NCI-H345 (cell line): ENCODE measurements at regions not wholly inside any gene's neighbourhood (a gene's known extent, or its start where the extent isn't known, plus 50 kb on each side); places are given as distances from the start of the nearest gene placed in this dataset.

Experiments
- DNase-seq: peaks from one replicate; lab custom pipeline; 2025; lab: John Stamatoyannopoulos, UW

DNA sequence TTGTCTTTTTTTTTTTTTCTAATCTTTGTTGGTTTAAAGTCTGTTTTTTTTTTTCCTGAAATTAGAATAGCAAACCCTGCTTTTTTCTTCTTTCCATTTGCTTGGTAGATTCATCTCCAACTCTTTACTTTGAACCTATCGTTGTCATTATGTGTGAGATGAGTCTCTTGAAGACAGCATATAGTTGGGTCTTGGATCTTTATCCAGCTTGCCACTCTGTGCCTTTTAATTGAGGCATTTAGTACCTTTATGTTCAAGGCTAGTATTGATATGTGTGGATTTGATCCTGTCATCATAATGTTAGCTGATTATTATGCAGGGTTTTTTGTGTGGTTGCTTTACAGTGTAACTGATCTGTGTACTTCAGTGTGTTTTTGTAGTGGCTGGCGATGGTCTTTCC lies 383.8 kb downstream of the MAN2A1 start:
- DNase-seq: no peak

DNA sequence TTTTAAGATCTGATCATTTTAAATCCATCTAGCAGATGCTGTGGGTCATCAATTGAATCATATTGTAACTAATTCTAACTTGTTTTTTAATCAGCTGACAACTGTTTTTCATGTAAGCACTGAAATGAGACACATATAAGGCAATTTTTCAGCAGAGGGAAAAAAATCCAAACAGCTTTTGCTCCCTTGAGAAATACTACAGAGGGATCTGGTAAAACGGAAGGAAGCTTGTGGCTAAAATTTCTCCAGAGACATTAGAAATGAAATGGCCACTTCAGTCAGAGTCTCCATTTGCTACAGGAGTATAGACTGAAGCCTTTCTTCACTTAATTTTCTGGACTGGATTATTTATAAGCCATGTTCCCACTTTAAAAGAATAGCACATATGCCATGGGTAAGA lies 385.9 kb downstream of the MAN2A1 start:
- no peak for DNase-seq

DNA sequence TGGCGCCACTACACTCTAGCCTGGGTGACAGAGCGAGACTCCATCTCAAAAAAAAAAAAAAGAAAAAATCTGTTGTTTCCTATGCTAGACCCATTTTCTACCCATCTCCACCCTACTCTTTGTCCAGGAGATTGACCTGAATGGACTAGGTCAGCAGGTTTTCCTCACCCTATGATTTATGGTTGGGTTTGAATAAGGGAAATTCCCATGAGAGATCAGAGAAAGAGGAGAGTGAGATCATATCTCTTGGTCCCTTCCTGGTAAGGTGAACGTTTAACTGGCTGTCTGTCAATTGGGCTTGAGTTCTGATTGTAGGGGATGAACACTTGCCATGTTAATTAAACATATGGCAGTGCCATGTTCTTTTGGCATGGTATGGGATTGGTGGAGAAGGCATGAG lies 387.4 kb downstream of the MAN2A1 start:
- no peak for DNase-seq

DNA sequence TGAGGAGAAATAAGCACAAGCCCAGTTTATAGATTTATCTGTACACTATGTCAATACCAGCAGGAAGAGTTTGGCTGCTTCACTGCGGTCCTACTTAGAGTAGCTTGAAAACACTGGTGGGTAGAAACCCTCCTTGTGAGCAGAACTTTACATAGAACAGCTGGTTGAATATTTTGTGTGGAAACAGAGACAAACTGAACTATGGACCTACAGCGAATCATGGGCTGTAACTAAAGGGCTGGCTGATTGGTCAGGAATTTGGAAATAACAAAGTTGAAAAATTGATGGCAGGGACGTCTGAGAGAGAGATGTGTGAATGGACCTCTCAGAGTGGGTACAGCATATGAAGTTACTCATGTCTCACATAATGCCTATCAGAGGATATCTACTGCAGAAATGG lies 392.5 kb downstream of the MAN2A1 start:
- DNase-seq: no peak

DNA sequence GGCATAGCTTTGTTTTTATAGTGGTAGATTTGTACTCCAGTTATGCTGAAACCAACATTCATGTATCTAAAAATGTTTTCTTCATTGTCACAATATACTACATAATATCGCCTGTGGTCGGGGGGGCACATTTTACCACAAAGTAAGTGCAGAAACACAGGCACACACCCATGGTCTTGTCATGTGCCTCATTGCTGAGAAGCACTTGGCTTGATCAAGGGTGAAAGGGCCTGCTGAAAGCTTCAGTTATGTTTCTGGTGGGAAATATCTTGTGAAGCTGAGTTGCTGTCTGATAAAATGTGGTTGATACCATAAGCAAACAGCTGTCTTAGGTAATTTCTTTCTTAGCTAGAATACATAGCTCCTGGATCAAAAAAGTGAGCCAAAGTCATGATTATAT lies 393.1 kb downstream of the MAN2A1 start:
- DNase-seq: no peak

DNA sequence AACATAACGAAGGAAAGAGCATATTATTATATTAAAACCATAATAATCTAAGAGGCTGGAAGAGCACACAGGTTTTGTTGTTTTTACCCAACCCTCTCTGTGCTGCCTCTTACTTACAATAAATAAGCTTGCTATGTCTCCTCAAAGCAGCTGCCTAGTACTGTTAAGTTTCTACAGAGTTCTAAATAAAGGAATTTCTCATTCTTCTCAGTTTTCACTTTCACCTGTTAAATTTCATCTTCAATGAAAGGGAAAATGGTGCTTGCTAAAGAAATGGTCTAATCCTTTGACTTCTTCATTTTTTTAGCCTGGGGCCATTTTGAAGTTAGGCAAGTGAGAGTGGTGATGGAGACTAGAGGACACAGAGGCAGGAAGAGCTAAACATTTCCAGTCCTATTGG lies 396.1 kb downstream of the MAN2A1 start:
- no peak for DNase-seq

DNA sequence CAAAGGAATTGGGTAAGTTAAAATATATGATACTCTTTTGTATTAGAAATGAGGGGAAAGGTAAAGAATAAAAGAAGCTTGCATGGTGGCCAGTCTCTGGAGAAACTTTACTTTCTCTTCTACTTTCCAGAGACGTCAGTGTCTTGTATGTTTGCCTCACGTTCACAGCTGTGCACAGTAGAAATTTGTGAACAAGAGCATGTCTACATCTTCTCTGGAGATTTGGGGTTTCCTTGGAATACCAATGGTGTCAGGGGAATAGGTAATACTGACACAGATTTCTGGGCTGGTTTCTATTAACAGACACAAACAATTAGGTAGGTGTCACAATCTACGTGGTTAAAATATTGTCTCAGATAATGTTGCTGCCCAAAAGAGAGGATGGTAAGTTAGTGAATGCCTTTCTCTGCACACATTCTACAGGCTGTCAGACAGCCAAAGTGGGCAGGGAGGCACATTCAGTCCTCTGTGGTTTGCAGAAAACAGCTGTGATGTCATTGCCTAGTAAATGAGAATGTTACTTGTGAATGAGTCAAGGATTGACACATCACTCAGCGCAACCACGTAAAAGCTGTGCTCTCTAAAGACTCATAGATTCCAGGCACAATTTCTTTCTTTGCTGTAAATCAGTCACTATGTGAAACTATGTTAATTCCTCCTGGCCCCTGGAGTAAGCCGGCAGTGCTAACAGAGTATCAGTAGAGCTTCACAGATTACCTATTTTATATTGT lies 397.1 kb downstream of the MAN2A1 start:
- DNase-seq: no peak

DNA sequence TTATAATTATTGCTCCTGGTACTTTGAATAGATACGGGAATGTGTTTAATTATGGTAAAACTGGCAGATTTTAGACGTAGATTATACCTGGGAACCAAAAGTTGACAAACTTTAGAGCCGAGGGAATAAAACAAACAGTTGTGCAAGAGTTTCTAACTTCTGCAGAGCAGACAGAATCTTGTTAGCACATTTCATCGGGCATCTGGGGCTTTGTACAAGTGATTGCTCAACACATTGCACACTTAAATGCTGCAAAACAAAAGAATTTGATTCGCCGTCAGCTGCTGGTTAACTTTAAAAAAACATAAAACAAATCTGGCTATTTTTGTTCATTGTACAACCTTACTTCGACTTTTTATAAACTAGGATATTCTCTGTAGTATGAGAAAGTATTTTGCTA lies 398.1 kb downstream of the MAN2A1 start:
- no peak for DNase-seq

DNA sequence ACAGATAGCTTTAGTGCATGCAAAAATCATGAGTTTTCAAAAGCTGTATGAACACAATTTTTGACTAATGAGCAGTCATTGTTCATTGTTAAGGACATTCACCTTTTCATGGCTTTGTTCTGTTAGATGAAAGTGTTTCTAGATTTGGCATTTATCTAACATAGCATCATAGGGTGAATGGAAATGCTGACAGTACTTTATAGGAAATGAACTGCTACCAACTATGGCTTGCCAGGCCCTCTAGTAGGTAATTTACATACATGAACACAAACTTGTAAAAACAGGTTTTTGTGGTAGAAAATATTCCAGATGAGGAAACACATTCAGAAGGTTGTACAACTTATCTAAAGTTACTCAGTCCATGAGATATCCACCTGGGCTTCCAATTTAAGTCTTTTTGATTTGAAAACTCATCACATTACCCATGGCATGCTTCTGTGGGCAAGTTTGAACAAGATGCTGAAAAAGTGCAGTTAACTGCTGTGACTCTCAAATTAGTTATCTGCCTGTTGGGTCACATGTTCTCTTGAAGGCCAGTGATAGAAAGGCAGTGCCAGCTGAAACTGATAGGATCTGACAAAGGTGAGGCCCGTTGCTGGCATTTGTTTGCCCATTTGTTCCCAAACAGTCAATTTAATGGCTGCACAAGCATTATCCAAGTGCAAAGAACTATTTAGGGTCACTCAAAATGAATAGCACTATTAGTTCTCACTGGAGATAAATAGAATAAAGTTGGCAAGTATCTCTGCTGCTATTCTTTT lies 399.1 kb downstream of the MAN2A1 start:
- no peak for DNase-seq

DNA sequence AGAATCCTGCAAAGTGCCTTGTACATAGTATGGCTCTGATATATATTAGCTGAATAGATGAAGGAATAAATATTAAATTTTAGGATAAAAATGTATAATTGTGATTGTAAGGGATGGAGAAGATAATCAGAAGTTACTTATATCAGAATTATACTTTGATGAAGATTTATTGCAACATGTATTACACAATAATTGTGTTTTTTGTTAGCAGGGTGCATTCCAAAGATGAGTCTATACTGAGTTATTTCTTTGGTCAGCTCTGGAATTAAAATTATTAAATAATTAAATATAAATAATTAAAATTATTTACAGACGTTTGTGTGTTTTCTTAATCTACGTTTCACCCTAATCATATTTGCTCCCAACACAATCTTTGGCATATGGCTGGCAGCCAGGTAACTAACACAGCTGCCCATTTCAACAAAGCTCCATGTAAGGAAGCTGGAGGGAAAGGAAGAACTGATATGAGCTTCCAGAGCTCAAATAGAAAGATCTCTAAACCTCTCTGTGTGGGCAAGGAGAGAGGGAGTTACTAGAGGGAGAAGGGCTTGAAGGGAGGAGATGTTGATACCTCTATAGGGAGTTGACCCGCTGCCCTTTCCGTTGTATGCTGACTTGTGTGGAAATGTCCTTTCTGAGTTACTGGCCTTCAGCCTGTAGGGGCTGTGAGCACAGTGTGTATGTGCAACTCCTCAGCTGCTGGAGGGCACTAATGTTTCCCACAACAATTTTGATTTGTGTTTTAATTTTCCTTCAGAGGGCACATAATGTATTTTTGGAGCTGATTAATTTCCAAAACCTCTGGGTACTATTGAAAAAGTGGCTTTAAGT lies 403.4 kb downstream of the MAN2A1 start:
- DNase-seq: no peak

DNA sequence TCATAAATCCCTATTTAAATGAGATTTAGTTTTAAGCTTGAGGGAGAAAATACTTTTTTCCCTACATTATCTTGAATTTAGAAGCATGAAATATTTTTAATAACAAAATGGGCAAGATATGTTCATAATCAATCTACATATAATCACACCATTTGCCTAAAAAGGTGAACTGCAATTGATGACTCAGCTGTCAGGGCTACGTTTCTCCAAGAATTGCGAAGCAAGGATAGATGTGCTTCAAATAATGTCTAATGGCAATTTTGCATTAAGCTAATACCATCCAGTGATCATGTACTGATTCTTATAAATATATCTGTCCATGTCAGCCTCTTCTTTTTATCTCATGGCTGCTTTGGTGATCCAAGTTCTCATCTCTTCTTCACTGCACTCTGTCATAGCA lies 404.4 kb downstream of the MAN2A1 start:
- DNase-seq: no peak

DNA sequence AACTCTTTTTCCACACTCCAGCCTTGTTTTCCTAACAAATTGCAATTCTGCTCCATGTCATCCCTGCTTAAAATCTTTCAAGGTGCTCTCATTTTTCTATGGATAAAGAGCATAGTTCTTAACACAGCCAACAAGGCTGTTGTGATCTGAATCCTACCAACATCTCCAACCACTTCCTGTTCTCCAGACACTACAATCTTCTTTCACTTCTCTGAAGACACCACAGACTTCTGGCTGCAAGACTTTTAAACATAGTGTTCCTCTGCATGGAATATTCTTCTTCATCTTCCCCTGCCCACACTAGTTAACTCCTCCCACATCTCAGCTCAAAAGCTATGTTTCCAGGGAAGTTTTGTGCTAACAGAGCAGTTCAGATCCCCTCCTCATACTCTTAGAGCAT lies 404.8 kb downstream of the MAN2A1 start:
- no peak for DNase-seq

DNA sequence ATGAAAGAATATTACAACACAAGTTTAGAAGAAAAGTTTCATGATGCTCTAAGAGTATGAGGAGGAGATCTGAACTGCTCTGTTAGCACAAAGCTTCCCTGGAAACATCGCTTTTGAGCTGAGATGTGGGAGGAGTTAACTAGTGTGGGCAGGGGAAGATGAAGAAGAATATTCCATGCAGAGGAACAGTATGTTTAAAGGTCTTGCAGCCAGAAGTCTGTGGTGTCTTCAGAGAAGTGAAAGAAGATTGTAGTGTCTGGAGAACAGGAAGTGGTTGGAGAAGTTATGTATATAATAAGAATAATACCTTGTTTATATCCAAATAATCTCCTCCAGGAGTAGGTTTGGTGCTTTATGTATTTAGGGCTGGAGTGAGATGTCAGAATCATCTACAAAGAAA lies 406.7 kb downstream of the MAN2A1 start:
- DNase-seq: no peak

DNA sequence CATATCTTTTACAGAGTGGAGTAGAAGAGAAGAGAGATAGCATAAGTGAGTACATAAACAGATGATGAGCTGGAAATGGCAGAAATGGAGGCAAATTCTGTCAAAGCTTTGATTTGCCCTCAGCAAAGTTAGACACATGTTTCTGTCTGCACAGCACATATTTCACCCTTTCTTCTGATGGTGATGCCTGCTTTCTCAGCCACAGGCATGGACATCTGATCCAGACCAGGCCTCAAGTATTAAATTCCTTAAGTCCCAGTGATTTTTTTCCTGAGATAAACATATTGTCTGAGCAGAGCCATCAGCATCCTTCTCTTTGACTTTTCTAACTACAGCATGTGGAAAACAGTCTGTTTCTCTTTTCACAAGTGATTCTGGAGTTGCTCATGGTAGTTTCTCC lies 409.8 kb downstream of the MAN2A1 start:
- DNase-seq: no peak

DNA sequence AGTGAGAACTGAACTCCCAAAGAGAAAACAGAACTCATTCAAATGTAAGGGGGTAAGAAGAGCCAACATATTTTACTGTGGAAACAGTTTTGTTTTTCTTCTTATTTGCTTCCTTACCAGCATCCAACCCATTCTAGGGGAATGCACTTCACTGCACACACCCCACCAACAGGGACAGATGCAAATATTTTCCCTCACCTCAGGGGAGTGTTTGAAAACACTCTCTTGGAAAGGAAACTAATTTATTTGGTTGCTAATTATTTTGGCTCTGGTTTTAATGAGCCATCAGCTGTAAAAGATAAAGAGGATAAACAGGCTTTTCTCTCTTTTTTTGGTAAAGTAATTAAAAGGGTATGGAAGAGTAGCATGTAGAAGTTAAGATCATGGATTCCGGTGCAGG lies 413.4 kb downstream of the MAN2A1 start:
- DNase-seq: no peak

DNA sequence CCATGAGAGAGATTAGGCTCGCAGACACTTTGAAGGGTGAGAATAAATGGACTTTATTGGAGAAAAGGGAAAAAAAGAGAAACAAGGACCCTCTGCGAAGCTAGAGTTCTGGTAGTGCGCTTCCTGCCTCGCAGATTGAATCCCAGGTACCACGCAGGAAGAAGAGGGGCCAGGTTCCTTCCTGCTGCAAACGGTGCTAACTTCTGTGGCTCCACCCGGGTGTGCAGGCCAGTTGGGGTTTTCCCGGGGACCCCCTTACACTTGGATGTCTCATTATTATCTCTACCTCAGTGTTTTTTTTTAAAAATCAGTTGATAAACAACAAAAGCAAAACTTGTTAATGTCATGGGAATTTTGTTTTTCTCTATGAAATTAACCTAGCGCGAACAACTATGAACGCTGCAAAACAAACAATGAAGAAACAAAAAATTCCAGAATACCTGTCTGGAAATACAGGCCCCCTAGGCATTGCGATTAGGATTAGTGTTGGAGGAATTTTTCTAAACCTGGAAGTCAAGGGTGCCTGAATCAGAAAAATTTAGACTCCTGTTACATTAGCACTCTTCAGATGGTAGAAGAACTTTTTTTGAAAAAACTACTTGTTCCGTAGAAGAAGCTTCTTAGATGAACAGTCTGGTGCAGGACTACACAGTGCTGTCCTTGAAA lies 414.5 kb downstream of the MAN2A1 start:
- no peak for DNase-seq

DNA sequence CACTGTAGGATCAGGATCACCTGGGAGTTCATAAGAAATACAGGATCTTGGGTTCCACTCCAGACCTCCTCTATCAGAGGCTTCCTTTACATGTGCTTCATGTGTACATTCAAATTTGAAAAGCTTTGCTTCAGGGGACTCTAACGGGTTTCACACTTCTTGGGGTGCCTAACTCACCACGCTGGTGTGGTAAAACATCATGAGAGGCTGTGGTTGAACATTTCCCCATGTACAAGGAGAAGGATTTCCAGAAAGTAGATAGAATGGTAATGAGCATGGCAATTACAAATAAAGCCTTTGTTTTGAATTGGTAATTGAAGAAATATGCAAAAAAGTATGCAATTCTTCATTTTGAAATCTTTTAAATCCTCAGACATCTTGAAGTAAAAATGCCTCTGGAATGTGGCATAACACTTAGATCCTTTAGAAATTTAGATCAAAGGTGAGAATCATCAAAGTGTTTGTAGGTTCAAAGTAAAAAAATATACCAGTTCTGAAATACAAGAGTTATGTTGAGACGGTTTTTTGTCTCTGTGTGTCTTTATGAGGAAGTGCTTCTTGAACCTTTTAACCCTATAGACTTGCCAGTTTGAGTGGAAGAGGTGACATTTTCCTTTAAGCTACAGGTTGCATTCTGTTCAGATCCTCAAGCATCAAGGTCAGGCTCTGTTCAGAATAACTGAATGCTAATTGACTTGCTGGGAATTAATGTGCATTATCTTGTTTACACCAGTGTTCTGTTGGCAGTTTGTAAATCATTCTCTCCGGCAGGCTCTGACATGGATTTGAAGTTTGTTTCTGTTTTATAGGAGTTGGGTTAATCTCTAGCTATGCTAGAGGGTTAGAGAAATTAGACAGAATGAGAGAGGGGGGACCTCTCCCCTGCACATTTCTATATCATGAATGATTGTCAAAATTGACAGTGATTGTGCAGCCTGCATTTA lies 415.3 kb downstream of the MAN2A1 start:
- no peak for DNase-seq

DNA sequence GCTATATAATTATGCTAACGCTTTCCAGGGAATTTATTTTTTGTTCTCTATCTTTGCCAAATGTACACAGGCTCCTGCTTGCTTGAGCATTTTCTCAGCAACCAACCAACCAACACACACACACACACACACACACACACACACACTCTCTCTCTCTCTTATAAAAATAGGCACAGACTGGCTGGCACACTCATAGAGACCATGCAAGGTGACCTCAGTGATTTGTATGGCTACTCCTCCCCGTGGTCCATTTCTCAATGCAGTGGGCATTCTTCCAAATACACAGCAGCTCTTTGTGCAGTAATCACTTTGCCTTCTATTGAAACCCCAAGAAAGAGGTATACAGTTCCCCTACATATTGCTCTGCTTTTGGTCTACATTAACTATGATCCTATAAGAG lies 416.0 kb downstream of the MAN2A1 start:
- DNase-seq: peak; percentile 32

DNA sequence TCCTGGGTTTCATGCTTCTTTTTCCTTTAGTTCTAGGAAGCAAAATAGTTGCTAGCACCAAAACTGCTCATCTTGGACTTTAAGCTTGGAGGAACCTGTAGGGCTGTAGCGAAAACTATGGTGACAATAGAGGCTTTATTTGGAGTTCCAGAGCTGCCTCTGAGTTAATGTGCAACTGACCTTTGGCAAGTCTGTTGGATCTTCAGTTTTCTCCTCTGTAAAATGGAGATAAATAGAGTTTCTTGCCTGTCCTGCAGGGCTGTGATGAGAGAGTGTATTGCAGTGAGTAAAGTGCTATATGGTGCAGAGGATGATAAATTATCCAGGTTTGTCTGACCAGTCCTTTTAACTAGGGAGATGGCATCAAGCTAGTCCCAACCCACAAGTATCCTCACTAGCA lies 417.0 kb downstream of the MAN2A1 start:
- no peak for DNase-seq

DNA sequence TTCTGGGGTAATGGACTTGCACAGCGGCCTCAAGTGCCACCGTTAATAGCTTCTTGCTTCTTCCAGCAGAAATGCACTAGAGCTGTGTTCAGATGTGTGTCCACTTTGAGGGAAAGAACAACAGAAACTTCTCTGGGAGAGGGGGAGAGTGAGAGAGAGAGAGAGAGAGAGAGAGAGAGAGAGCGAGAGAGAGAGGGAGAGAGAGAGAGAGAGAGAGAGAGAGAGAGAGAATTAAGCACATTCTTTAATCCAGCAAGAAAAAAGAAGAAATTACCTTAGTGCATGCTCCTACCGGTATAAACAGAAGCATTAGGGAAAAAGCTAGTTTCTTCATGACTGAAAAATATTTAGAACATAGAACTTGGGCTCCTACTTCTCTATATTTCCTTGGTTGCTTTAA lies 418.8 kb downstream of the MAN2A1 start:
- no peak for DNase-seq

DNA sequence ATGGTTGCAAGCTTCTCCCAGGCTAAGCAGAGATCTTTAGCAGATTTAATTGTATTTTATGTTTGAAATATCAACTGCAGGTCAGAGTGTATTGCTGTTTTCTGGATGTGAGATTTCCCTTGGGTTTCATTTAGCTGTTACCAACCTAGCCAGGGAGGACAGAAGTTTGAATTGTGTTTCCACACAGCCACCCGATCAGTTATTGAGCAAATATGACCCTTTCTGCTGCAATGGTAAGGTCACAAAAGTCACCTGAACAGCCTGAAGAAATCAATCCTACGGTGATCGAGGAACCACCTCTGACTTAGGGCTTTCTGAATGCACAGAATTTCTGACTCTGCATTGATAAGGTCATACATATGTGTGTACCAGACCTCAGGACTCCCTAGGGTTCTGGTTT lies 419.9 kb downstream of the MAN2A1 start:
- DNase-seq: no peak
